Epithelial cell of esophagus (primary cell): ENCODE measurements at regions not wholly inside any gene's neighbourhood (a gene's known extent, or its start where the extent isn't known, plus 50 kb on each side); places are given as distances from the start of the nearest gene placed in this dataset.

Source experiments
- DNase-seq: peaks from one replicate; pipeline ENCODE4 v3.0.0; 2010; ENCODE audit warnings: low read depth
- H3K4me3 ChIP-seq: 2 replicates; pipeline ENCODE4 v1.5.1; 2011; ENCODE audit warnings: mild to moderate bottlenecking, low read length, control low read depth
- TF ChIP-seq, protein P1 (sequence below): IDR thresholded peaks from 2 replicates; pipeline ENCODE4 v1.5.1; 2011; ENCODE audit warnings: low read depth, mild to moderate bottlenecking, low read length, control low read depth, inconsistent platforms; ENCODE audit not compliant: insufficient read depth; ENCODE audit errors: missing control alignments

DNA sequence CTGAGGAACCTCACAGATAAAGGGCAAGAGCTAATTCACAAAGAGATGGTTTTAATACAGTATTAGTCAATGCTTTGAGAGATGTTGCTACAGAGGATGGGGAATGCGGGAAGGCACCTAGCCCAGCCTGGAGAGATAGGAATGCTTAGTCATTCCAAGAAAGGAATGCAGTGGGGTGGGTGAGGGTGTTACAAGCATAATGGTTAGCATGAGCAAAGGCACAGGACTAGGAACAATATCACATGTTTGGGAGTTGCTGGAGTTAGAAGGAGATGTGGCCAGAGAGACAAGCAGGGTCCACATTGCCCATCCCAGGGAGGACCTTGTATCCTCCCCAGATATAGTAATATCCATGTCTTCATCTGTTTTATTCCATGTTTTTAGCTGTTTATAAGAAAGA, 107.0 kb upstream of the OGFRL1 start:
- peak; percentile 95 for DNase-seq
- TF ChIP-seq, protein P1, sequence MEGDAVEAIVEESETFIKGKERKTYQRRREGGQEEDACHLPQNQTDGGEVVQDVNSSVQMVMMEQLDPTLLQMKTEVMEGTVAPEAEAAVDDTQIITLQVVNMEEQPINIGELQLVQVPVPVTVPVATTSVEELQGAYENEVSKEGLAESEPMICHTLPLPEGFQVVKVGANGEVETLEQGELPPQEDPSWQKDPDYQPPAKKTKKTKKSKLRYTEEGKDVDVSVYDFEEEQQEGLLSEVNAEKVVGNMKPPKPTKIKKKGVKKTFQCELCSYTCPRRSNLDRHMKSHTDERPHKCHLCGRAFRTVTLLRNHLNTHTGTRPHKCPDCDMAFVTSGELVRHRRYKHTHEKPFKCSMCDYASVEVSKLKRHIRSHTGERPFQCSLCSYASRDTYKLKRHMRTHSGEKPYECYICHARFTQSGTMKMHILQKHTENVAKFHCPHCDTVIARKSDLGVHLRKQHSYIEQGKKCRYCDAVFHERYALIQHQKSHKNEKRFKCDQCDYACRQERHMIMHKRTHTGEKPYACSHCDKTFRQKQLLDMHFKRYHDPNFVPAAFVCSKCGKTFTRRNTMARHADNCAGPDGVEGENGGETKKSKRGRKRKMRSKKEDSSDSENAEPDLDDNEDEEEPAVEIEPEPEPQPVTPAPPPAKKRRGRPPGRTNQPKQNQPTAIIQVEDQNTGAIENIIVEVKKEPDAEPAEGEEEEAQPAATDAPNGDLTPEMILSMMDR: no peak
- H3K4me3 ChIP-seq: no peak overlapping the region

DNA sequence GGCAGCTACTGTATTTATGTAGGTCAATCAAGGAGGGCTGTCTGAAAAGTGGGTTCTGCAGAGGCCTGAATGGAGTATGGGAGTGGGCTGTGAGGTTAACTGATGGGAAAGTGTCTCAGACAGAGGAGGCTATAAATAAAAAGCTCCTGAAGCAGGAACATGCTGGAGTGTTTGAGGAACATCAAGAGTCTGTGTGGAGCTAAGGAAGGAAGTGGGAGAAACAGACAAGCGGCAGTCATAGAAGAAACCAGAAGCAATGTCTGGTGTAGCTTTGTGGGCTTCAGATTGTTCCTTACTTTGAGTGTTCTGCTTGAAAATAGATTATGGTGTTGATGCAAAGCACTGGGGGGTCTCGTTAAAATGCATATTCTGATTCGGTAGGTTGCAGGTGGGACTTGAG, 101.5 kb upstream of the OGFRL1 start:
- TF ChIP-seq, protein P1: no peak
- no peak for DNase-seq

GRCh38 chr6:71190809-71191208, 97.8 kb upstream of the OGFRL1 start:
- peak; percentile 38 for DNase-seq
- no peak overlapping the region for H3K4me3 ChIP-seq
- TF ChIP-seq, protein P1: no peak

More for the DNA sequence above, 101.5 kb upstream of the OGFRL1 start:
- H3K4me3 ChIP-seq: no peak overlapping the region

DNA sequence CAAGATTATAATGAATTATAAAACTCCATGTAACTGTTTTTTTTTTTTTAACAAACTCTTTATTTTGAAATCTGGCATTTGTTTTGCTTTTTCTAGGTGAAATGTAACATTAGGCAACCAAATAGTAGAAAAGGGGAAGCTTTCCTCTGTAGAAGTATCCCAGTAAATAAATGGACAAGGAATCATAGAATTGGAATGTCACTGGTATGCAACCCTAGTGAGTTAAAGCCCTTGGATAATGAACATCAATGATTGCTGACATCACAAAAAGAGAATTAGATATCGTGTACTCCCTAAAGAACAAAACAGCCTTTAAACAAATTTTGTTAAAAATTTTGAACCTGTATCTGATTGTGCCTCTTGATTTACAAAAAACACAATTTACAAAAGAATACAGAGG, 93.9 kb upstream of the OGFRL1 start:
- no peak overlapping the region for H3K4me3 ChIP-seq
- TF ChIP-seq, protein P1: no peak
- peak; percentile 35 for DNase-seq

- H3K4me3 ChIP-seq: no peak overlapping the region
- peak; percentile 7 for DNase-seq
- TF ChIP-seq, protein P1: no peak
Observed at GRCh38 chr6:71197267-71197666, 91.3 kb upstream of the OGFRL1 start.

DNA sequence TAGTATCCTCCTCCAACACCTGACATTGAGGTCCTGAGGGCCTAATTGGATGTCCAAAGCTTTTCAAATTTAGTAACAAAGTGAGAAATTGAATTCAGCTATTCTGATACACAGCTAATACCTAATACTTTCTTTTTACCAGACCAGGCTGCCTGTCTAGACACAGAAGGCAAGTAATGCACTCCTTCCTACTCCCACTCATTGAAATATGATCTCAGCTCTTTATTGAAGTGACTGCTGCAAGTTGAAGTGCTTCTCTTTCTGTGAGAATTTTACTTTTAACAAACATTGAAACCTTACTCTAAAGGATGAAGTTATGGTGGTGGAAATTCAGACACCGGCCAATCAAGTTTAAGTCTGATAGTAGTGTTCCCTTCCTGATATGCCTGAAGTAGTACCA, 90.8 kb upstream of the OGFRL1 start:
- H3K4me3 ChIP-seq: no peak overlapping the region
- TF ChIP-seq, protein P1: no peak
- peak; percentile 45 for DNase-seq

- no peak for DNase-seq
- H3K4me3 ChIP-seq: no peak overlapping the region
- TF ChIP-seq, protein P1: no peak
Observed at GRCh38 chr6:71198908-71199307, 89.7 kb upstream of the OGFRL1 start.
